Stimulated activated CD8-positive, alpha-beta memory T cell treated with anti-CD3 and anti-CD28 coated beads, Interleukin-4, amount 100 ng/mL, for 4 hours (primary cell): ENCODE measurements at regions not wholly inside any gene's neighbourhood (a gene's known extent, or its start where the extent isn't known, plus 50 kb on each side); places are given as distances from the start of the nearest gene placed in this dataset.

Experiments used
- DNase-seq, 2 donors: peaks; one replicate each; pipeline ENCODE4 v3.0.0-alpha.2; 2020; ENCODE audit warnings: low read depth in 2 of 2, low spot score in 1 of 2

DNA sequence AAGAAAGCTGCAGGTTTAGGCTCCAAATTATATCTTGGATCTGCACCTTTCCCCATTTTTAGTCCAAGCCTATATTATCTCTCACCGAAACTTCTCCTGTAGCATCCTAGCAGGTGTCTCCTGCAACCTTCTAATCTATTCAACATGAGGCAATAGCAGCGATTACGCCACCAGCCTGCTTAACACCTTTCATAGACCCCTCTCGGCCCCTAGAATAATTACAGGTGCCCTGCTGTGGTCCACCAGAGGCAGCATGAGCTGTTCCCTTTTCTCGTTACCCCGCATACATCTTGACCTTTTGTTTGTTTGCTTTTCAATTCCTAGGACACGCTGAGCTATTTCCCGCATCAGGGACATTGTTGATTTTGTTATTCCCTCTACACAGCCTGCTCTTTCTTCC lies 361.9 kb downstream of the CYRIA start:
- DNase-seq: no peak

DNA sequence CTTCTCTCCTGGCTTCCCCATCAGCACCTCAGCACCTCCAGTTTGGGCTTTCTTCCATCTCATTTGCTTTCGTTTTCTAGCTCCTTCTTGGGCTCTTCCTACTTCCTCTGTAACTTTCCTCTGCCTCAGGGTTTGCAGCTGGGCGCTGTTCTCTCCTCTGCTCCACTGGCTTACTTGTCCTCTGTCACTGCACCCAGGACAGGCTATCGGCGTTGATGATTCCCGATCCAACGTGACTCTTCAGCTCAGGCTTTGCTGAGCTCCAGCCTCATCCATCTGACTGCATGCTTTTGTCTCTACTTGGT lies 362.4 kb downstream of the CYRIA start:
- DNase-seq: no peak

DNA sequence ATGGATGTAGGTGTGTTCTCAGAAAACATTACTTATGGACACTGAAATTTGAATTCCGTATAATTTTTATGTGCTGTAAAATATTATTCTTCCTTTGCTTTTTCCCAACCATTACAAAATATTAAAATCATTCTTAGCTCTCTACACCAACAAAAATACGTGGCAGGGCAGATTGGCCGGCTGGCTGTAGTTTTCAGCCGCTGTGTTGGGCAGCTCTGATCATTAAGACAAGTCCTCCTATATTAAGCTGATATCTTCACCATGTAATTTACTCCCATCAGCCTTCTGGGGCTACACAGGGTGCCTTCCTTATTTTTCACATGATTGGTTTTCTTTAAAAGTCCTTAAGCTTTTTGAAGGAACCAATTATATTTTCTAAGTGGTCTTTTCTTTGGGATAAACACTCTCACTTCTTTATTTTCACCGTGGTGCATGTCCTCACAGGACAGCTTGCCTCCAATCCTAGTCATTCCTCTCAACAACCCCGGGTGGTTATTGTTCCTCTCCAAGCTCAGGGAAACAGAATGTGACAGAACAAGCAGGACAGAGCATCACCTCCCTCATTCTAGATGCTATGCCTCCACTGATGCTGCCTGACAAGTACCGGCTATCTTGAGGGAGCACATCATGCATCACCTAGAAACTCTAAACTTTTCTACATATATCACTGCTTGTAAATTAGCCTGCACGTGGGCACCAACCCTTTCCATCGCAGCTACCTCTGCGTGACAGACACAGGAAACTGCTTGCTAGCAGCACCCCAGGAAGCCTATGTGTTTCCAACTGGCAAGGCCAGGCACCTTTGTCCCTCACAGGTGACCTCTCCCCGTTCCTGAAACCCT lies 362.3 kb downstream of the MYCN start:
- no peak for DNase-seq

DNA sequence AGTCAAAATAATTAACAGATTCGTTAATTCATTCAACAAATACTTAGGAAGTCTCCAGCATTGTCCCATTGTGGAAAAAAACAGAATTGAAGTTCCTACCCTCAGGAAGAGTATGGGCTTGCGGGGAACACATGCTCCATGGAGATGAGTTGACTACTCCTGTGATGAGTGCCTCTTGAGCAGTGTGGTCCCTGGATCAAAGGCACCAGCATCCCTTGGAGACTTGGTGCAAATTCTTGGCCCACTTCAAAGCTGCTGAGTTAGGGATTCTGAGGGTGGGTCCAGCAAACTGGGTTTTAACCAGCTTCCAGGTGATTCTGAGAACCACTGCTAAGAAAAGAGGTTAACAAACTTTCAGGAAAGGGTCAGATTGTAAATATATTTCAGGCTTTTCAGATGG lies 361.6 kb downstream of the MYCN start:
- DNase-seq: no peak

- no peak for DNase-seq
Observed at GRCh38 chr2:16298866-16299265, 358.5 kb downstream of the MYCN start.

- no peak for DNase-seq
Observed at GRCh38 chr2:16296331-16297250, 356.2 kb downstream of the MYCN start.

DNA sequence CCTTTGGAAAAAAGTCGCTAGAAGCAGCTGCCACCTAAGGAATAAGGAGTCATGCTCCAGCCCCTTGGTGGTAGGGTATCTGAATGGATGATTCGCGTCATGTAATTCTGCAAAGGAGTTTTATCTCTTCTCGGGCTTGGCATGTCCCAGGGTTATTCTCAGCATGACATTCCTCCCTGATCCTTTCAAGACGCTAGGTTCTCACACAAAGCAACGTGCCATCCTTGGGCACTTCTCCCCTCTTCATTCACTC lies 355.6 kb downstream of the MYCN start:
- DNase-seq: no peak

DNA sequence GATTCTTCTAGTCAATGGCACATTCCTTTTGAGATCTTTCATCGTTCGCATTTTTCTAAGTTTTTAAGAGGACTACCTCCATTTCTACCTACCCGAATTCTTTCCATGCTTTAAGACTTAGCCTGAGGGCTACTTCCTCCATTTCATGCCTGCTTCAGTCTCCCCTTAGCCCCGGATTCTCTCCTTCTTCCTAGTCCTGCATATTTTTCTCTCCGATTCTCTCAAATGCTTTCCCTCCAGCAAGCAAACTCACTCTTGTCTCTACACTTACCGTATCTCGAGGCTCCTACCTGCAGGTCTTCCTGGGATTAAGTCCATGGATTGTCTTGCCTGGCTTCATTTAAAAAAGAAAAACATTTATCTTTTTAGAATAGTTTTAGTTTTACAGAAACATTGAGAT lies 354.4 kb downstream of the MYCN start:
- no peak for DNase-seq

DNA sequence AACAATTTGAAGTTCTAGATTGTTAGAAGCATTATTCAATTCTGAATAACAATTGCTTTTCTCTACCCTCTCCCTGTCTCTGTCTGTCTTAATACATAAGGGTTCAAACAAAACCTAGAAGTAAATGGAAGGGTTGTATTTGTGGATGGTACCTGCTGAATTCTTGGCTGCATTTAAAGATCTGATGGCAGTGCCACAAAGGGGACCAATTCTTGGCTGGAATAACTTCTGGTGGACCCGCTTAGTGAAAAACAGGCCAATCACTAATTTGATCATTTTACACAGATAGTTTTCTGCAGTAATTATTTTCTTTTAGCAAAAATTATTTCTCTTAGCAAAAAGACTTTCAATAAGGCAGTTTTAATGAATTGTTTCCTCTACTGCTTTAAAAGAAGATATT lies 353.5 kb downstream of the MYCN start:
- DNase-seq: no peak

GRCh38 chr2:16293398-16293797 lies 353.0 kb downstream of the MYCN start:
- DNase-seq: no peak

GRCh38 chr2:16291731-16292550 lies 351.6 kb downstream of the MYCN start:
- no peak for DNase-seq

GRCh38 chr2:16291226-16291625 lies 350.9 kb downstream of the MYCN start:
- no peak for DNase-seq

GRCh38 chr2:16290311-16291020 lies 350.1 kb downstream of the MYCN start:
- DNase-seq: no peak

DNA sequence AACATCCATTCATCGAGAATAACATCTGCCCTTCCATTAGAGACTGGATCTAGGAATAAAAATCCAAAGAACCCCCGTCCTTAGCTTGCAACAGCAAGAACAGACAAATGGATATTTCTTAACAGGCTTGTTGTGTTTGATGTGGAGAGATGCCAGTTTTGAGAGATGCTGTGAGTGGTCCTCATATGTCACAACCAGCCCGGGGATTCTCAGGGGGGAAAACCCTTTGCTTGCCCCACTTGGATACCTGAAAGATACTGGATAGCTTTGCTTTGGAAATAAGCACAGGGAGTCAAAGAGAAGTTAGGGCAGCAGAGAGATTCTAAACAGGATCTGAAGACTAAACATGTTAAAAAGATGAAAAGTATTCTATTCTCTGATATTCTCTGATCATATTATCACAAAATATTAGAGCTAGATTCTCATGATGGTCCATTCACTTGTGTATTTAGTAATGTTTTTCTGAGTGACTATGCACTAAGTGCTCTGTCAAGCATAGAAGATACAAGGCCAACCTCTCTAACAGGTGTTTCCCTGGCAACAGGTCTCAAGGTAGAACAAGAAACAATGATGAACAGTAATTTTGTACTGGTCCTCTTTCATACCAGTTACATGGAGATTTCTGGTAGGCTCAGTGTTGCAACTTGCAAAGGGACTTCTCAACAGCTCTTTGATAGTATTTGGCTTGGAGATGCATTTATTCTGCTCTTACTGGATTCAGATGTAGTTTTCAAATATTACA lies 348.2 kb downstream of the MYCN start:
- no peak for DNase-seq

DNA sequence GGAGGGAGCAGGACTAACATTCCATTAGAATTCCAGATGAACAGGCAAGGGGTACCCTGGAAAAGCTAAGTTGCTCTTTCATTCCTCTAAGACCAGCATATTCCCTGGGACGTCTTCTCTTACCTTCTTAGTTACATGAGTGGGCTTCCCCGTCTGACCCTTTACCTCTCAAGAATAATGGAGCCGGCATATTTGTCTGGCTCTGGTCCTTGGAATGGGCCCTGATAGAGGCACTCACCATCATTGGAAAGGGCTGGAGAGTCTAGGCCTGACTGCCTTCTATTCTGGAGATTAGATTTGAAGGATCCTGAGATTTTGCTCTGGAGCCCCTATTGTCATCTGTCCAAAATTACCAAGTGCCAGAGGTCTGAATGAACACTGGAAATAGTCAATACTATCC lies 347.5 kb downstream of the MYCN start:
- DNase-seq: no peak

DNA sequence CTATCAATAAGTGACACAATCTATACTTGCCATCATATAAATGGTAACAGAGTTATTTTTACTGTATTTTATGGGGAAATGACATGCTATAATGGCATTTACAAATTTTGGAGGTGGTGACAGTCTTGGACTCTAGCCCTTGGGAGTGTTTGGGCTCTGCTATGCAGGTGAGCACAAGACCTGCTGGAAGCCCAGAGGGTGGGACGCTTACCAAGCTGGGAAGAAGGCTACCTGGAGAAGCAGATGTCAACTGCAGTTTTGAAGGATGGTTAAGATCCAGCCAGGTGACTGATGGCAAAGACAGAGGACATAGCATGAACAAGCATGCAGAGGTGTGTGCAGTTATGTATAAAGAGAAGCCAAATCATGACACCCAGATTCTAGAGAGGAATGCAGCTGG lies 346.9 kb downstream of the MYCN start:
- DNase-seq: no peak

GRCh38 chr2:16285813-16286510 lies 345.6 kb downstream of the MYCN start:
- DNase-seq: no peak

DNA sequence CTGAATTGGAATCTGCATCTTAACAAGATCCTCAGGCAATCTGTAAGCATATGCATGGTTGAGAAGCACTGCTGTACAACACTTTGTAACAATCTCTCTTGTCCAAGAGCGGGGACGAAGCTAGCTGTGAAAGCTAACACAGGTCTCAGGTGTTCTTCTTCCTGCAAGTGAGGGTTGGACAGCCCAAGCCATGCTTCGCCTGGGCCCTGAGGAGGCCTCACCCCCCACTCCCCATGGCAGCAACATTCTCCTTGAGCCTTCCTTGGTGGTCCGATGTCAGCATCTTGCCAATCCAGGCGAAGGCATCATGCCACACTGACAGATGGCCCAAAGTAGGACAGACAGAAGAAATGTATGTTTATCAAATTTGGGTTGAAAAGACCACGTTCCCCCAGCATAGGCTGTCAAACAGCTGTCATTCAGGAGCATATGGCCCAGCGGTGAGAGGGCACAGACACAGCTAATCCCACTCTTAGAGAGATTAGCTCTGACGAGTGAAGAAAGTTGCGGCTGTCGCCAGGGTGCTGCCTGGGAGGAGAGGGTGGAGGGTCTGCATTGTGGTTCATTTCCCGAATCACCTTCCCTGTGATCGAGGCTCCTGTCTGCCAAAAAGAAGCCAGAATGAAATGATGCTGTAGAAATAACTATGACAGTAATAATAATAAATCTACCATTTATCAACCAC lies 344.7 kb downstream of the MYCN start:
- DNase-seq: no peak

DNA sequence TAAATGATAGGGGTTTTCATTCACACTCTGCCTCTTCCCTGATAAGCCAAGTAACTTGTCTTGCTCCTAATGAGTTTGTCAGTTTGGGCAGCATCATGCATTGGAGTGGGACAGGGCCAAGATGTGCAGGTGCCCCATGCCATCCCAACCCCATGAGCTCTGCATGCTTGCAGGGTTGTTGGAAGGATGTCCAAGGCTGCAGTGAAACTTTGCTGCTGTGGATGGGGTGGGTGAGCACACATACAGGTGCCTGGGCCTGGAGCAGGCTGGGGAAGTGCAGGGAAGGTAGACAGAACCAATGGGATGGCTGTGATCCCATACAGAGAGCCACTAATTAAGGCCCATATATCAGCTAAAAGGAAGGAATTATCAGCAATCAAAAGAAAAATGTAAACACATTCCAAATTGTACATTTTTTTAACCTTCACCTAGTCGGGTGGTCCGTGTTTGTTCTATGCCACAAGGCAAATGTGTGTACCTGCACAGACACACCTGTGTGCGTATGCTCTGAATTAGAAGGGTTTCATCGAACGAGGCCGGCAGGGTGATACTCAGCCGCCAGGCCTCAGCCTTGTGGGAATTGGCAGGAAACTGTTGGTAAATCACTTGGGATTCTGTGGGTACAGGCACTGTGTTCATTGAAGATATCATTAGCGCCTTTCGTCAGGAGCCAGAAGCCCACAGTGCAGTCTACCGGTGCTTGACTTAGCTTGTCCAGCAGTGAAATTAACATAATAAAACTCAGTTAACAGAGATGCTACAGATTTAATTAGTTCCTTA lies 342.9 kb downstream of the MYCN start:
- DNase-seq: no peak
